Loucy (cell line): ENCODE measurements at regions not wholly inside any gene's neighbourhood (a gene's known extent, or its start where the extent isn't known, plus 50 kb on each side); places are given as distances from the start of the nearest gene placed in this dataset.

Experiments used
- CTCF ChIP-seq: fragments of 200-600 bp; sonication (generic); conservative IDR thresholded peaks from 2 replicates; pipeline ENCODE4 v1.5.1; 2014; ENCODE audit warnings: mild to moderate bottlenecking, antibody characterized with exemption, low read length
- EZH2phosphoT487 ChIP-seq: fragments of 200-600 bp; IDR thresholded peaks from 2 replicates; pipeline ENCODE4 v1.6.1; 2018; ENCODE audit warnings: antibody characterized with exemption, mild to moderate bottlenecking, moderate library complexity, borderline replicate concordance

GRCh38 chr2:196318517-196319377 is 147.4 kb upstream of the STK17B start:
- TF ChIP-seq CTCF = no peak
- no peak for TF ChIP-seq EZH2phosphoT487
